Stimulated activated CD4-positive, alpha-beta T cell treated with anti-CD3 and anti-CD28 coated beads, TNF-alpha, amount 100 ng/mL, for 1 hour (primary cell): ENCODE measurements at regions not wholly inside any gene's neighbourhood (a gene's known extent, or its start where the extent isn't known, plus 50 kb on each side); places are given as distances from the start of the nearest gene placed in this dataset.
"Not testable (repeated sequence)": the region's sequence is repeated elsewhere in the genome, so short reads cannot be mapped to it uniquely, and the experiment has no call there.

Experiments
- DNase-seq, 3 donors: peaks; one replicate each; pipeline ENCODE4 v3.0.0-alpha.2; 2020; ENCODE audit warnings: low read depth in 3 of 3, low spot score in 1 of 3

GRCh38 chr13:75180805-75181455 is 301.0 kb downstream of the TBC1D4 start:
- no peak for DNase-seq

- no peak for DNase-seq
Observed at GRCh38 chr13:75178436-75178835, 303.5 kb downstream of the TBC1D4 start.

GRCh38 chr13:75175575-75175974 is 306.4 kb downstream of the TBC1D4 start:
- DNase-seq = no peak

GRCh38 chr13:75175097-75175496 is 306.9 kb downstream of the TBC1D4 start:
- not testable (repeated sequence) for DNase-seq

GRCh38 chr13:75174481-75174880 is 307.5 kb downstream of the TBC1D4 start:
- DNase-seq = no peak

GRCh38 chr13:75173457-75174356 is 308.3 kb downstream of the TBC1D4 start:
- no peak for DNase-seq

- DNase-seq = no peak
Observed at GRCh38 chr13:75170311-75170710, 311.7 kb downstream of the TBC1D4 start.

- DNase-seq = no peak
Observed at GRCh38 chr13:75165543-75166230, 316.3 kb downstream of the TBC1D4 start.

GRCh38 chr13:75161804-75162203 is 320.2 kb downstream of the TBC1D4 start:
- DNase-seq = no peak

GRCh38 chr13:75160984-75161383 is 321.0 kb downstream of the TBC1D4 start:
- DNase-seq = no peak

- DNase-seq = no peak
Observed at GRCh38 chr13:75154331-75154730, 327.6 kb downstream of the TBC1D4 start.

- no peak for DNase-seq
Observed at GRCh38 chr13:75153834-75154233, 328.1 kb downstream of the TBC1D4 start.

GRCh38 chr13:75153386-75153785 is 328.6 kb downstream of the TBC1D4 start:
- no peak for DNase-seq

GRCh38 chr13:75151081-75151643 is 330.8 kb downstream of the TBC1D4 start:
- DNase-seq = no peak

GRCh38 chr13:75149776-75150175 is 332.2 kb downstream of the TBC1D4 start:
- DNase-seq = no peak

GRCh38 chr13:75147946-75148345 is 334.0 kb downstream of the TBC1D4 start:
- DNase-seq = no peak

- no peak for DNase-seq
Observed at GRCh38 chr13:75146436-75146835, 335.5 kb downstream of the TBC1D4 start.

GRCh38 chr13:75145927-75146326 is 336.0 kb downstream of the TBC1D4 start:
- DNase-seq = no peak

- DNase-seq = no peak
Observed at GRCh38 chr13:75139291-75139690, 342.7 kb downstream of the TBC1D4 start.

- DNase-seq = no peak
Observed at GRCh38 chr13:75137911-75138571, 343.9 kb downstream of the TBC1D4 start.

GRCh38 chr13:75136151-75136550 is 345.8 kb downstream of the TBC1D4 start:
- no peak for DNase-seq
